Transverse colon (tissue), 4 donors: ENCODE measurements at regions not wholly inside any gene's neighbourhood (a gene's known extent, or its start where the extent isn't known, plus 50 kb on each side); places are given as distances from the start of the nearest gene placed in this dataset.

Experiments used
- CTCF ChIP-seq, 5 experiments: fragments of 200-600 bp in 3 of 5; fragments of 450-650 bp in 2 of 5; sonication (generic) in 3 of 5; IDR thresholded peaks; 1 replicate in 2 of 5; 2 replicates in 3 of 5; pipeline ENCODE4 v1.5.1; 2016 to 2017; ENCODE audit warnings: antibody characterized with exemption in 5 of 5, inconsistent platforms in 3 of 5, mild to moderate bottlenecking in 2 of 5, moderate library complexity in 1 of 5
- POLR2A ChIP-seq: fragments of 450-650 bp; IDR thresholded peaks from one replicate; pipeline ENCODE4 v1.6.1; 2016; ENCODE audit warnings: antibody characterized with exemption, mild to moderate bottlenecking, moderate library complexity
- POLR2AphosphoS5 ChIP-seq, 3 donors: sonication (generic); formaldehyde crosslinking; IDR thresholded peaks; one replicate each; pipeline ENCODE4 v1.6.1; 2016; ENCODE audit warnings: antibody characterized with exemption in 3 of 3

GRCh38 chr4:110850461-110851442 lies 227.9 kb upstream of the PITX2 start:
- TF ChIP-seq POLR2A (no peak), CTCF (IDR thresholded peaks at IDR 0.05) (no peak), POLR2AphosphoS5 (IDR thresholded peaks at IDR 0.05) (peak in 1 of 3 donors; percentile 18)
